ENCODE measurements at regions not wholly inside any gene's neighbourhood (a gene's known extent, or its start where the extent isn't known, plus 50 kb on each side); places are given as distances from the start of the nearest gene placed in this dataset.

- TF ChIP-seq CTCF (IDR thresholded peaks at IDR 0.05; ENCODE audit: low read length): no peak
- TF ChIP-seq EZH2phosphoT487 (IDR thresholded peaks at IDR 0.05; ENCODE audit: low read length): no peak
- no peak for TF ChIP-seq EZH2 (optimal IDR thresholded peaks at IDR 0.05; ENCODE audit: low read depth, low read length)
These were observed 277.6 kb upstream of the PLEKHG7 start for GRCh38 chr12:92425165-92425564.
